NK-92 treated with Interleukin-12 subunit alpha and Interleukin-12 subunit beta, amount 100 ng/mL, for 24 hours (cell line): ENCODE measurements at regions not wholly inside any gene's neighbourhood (a gene's known extent, or its start where the extent isn't known, plus 50 kb on each side); places are given as distances from the start of the nearest gene placed in this dataset.

Experiments used
- DNase-seq: peaks from one replicate; lab custom pipeline; 2025; lab: John Stamatoyannopoulos, UW

- DNase-seq = no peak
Observed at GRCh38 chr10:36224431-36224985, 582.4 kb upstream of the FZD8 start.

GRCh38 chr10:36221101-36221500 lies 579.0 kb upstream of the FZD8 start:
- no peak for DNase-seq

- no peak for DNase-seq
Observed at GRCh38 chr10:36220151-36220550, 578.1 kb upstream of the FZD8 start.

GRCh38 chr10:36211856-36212255 lies 569.8 kb upstream of the FZD8 start:
- no peak for DNase-seq

GRCh38 chr10:36209480-36209879 lies 567.4 kb upstream of the FZD8 start:
- DNase-seq = no peak

- DNase-seq = no peak
Observed at GRCh38 chr10:36202881-36203280, 560.8 kb upstream of the FZD8 start.

GRCh38 chr10:36200577-36200976 lies 558.5 kb upstream of the FZD8 start:
- DNase-seq = no peak

- no peak for DNase-seq
Observed at GRCh38 chr10:36198322-36198721, 556.2 kb upstream of the FZD8 start.

- DNase-seq = no peak
Observed at GRCh38 chr10:36195364-36195763, 553.3 kb upstream of the FZD8 start.

GRCh38 chr10:36194276-36194675 lies 552.2 kb upstream of the FZD8 start:
- DNase-seq = no peak

- no peak for DNase-seq
Observed at GRCh38 chr10:36191009-36191408, 548.9 kb upstream of the FZD8 start.

GRCh38 chr10:36188461-36188860 lies 546.4 kb upstream of the FZD8 start:
- DNase-seq = no peak

GRCh38 chr10:36188080-36188453 lies 546.0 kb upstream of the FZD8 start:
- DNase-seq = no peak

GRCh38 chr10:36187380-36188079 lies 545.4 kb upstream of the FZD8 start:
- DNase-seq = no peak

- DNase-seq = no peak
Observed at GRCh38 chr10:36185097-36185496, 543.0 kb upstream of the FZD8 start.

GRCh38 chr10:36183726-36184125 lies 541.6 kb upstream of the FZD8 start:
- no peak for DNase-seq

- no peak for DNase-seq
Observed at GRCh38 chr10:36183056-36183455, 541.0 kb upstream of the FZD8 start.

- no peak for DNase-seq
Observed at GRCh38 chr10:36182606-36183005, 540.5 kb upstream of the FZD8 start.

- DNase-seq = no peak
Observed at GRCh38 chr10:36182179-36182566, 540.1 kb upstream of the FZD8 start.

GRCh38 chr10:36181426-36182178 lies 539.5 kb upstream of the FZD8 start:
- no peak for DNase-seq

GRCh38 chr10:36178616-36179015 lies 536.5 kb upstream of the FZD8 start:
- DNase-seq = no peak

GRCh38 chr10:36177071-36177470 lies 535.0 kb upstream of the FZD8 start:
- no peak for DNase-seq

- DNase-seq = no peak
Observed at GRCh38 chr10:36175954-36176353, 533.9 kb upstream of the FZD8 start.
